ENCODE measurements at regions not wholly inside any gene's neighbourhood (a gene's known extent, or its start where the extent isn't known, plus 50 kb on each side); places are given as distances from the start of the nearest gene placed in this dataset.

DNA sequence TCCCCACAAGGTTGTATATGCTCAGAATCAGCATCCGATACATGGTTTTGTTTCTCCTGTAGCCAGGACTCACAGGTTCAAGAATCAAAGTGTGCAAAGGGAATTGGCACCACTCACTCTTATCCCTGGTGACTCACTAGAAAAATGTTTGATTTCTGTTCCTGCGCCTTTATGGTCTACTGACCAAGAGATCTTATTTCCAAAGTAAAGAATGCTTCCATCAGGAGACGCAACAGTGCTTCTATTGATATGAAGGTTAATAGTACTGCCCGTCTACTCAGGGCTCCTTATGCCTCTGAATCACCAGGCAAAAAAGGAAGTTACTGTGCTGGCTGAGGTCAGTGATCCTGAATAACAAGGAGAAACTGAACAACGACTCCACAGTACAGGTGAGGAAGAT lies 1392.0 kb upstream of the PRMT6 start:
- no peak for DNase-seq (ENCODE audit: low read depth)
- TF ChIP-seq, protein P1, sequence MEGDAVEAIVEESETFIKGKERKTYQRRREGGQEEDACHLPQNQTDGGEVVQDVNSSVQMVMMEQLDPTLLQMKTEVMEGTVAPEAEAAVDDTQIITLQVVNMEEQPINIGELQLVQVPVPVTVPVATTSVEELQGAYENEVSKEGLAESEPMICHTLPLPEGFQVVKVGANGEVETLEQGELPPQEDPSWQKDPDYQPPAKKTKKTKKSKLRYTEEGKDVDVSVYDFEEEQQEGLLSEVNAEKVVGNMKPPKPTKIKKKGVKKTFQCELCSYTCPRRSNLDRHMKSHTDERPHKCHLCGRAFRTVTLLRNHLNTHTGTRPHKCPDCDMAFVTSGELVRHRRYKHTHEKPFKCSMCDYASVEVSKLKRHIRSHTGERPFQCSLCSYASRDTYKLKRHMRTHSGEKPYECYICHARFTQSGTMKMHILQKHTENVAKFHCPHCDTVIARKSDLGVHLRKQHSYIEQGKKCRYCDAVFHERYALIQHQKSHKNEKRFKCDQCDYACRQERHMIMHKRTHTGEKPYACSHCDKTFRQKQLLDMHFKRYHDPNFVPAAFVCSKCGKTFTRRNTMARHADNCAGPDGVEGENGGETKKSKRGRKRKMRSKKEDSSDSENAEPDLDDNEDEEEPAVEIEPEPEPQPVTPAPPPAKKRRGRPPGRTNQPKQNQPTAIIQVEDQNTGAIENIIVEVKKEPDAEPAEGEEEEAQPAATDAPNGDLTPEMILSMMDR (IDR thresholded peaks at IDR 0.05; ENCODE audit: low read length, missing control alignments) = no peak
- no peak overlapping the region for H3K4me3 ChIP-seq (replicated peaks; ENCODE audit: low read depth, low read length)

DNA sequence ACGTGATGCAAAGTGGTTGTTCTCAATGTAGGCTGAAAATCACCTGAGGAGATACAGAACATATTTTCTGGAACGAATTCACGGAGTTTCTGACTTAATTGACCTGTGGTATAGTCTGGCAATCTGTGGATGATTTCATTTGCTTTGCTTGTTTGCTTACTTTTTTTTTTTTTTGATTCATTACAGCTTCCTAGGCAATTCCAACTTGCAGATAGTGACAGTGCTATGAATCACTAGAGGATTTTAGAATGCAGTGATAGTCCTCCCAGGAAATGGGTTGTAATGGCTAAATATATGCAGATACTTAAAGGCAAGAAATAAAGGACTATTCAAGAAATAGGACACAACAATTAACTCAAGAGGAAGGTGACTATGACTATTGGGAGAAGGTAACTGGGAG lies 1378.1 kb upstream of the PRMT6 start:
- no peak overlapping the region for H3K4me3 ChIP-seq (replicated peaks; ENCODE audit: low read depth, low read length)
- DNase-seq (ENCODE audit: low read depth) = no peak
- TF ChIP-seq, protein P1 (IDR thresholded peaks at IDR 0.05; ENCODE audit: low read length, missing control alignments) = no peak

DNA sequence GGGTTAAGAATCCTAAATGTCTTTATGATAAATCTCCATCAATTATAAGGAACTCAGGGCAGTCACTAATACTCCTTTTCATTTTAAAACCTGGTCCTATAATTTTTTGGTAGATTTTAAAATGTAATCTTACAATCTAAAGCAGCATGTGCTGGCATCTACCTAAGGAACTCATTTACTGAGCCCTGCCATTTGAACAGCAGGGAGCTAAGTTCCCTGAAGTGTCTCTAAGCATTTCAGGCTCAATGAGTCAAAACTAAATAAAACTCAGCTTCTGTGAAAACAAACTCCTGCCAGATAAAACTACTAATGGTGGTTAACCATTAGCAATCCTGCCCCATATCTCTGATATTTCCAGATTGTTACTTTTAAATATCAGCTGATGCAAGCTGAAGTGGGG lies 1371.8 kb upstream of the PRMT6 start:
- no peak for DNase-seq (ENCODE audit: low read depth)
- TF ChIP-seq, protein P1 (IDR thresholded peaks at IDR 0.05; ENCODE audit: low read length, missing control alignments) = no peak
- no peak overlapping the region for H3K4me3 ChIP-seq (replicated peaks; ENCODE audit: low read depth, low read length)

DNA sequence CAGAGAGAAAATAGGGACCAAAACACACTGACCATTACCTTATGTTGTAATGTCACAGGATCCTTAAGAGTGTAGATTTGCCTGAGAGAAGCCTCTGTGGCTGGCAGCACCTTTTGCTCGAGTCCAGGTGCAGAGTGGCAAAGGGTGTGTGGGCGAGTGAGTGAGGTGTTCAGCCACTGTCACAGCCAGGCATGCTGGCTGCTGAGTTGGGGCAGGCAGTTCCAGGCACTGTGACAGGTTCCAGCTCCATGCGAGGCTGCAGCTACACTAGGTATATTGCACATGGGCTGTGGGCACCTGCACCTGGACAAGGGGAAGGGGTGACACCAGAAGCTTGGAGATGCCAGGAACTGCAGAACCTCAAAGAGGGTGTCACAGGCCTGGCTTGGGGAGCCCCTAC lies 1370.4 kb upstream of the PRMT6 start:
- H3K4me3 ChIP-seq (replicated peaks; ENCODE audit: low read depth, low read length) = no peak overlapping the region
- DNase-seq (ENCODE audit: low read depth) = no peak
- TF ChIP-seq, protein P1 (IDR thresholded peaks at IDR 0.05; ENCODE audit: low read length, missing control alignments) = no peak

DNA sequence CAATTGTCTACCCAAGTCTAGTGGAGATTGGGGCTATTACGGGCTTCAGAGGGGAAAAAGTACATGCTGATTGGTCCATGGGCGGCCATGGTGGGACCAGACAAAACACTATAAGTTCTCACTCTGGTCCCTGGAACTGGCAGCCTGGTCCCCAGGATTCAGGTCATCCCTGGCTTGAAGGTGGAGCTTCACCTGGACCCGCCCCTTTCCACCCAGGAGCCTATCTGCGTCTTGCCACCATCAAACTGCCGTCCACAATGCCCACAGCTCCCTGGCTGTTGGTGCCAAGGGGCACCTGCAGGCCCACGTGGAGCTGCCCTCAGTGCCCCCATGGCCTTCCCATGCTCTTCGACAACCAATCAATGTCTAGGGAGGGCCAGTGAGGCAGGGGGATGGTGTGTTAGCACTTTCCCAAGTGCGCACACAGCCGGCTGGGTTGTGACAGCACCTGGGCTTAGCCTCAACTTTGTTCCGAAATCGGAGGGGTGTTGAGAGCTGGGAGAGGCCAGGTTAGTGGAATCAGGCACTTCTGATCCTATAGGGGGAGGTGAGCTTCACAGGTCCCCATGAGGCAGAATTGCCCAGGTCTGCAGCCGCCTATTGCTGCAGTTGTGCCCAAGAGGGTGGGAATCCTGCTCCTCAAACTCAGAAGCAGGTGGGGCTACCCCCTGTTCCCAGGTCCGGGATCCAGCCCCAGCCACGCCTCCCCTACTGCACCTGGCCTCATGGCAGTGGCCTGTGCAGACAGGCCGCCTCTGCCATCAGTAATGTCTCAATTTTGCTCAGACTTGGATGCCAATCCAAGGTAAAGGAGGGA lies 1369.4 kb upstream of the PRMT6 start:
- TF ChIP-seq, protein P1 (IDR thresholded peaks at IDR 0.05; ENCODE audit: low read length, missing control alignments) = no peak
- no peak for DNase-seq (ENCODE audit: low read depth)
- H3K4me3 ChIP-seq (replicated peaks; ENCODE audit: low read depth, low read length) = no peak overlapping the region

DNA sequence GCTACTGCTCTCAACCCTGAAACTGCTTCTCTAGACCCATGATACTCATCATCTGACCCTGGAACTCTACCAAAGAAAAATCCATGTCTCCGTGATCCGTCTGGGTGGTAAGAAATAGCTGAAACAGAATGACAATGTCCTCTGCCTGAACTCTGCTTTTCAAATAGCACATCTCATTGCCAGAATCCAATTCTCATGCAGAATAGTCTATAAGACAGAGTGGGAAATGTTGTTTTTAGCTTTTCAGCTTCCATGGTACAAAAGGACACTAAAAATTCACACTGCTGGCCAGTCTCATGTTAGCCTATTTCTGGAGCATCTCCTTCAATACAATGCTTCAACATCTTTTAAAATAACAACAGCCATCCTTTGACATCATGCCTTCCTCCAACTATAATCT lies 1355.8 kb upstream of the PRMT6 start:
- TF ChIP-seq, protein P1 (IDR thresholded peaks at IDR 0.05; ENCODE audit: low read length, missing control alignments) = no peak
- no peak for DNase-seq (ENCODE audit: low read depth)
- H3K4me3 ChIP-seq (replicated peaks; ENCODE audit: low read depth, low read length) = no peak overlapping the region

DNA sequence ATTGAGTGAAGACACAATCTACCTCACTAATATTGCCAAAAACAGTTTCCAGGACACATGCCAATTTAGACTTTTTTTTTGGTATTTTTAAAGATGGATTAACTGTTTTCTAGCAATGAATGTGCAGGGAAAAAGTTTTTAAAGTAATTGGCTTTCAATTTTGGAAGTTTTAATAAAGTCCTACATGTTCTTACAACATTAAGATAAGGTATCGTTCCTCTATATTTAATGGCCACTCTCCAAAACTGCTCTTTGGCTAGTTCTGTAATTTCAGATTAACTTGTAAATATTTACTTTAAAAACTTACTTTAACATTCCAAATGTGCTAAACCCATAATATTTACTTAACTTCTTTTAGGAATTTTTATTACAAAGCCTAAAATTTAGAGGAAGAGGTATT lies 1332.2 kb upstream of the PRMT6 start:
- H3K4me3 ChIP-seq (replicated peaks; ENCODE audit: low read depth, low read length) = no peak overlapping the region
- TF ChIP-seq, protein P1 (IDR thresholded peaks at IDR 0.05; ENCODE audit: low read length, missing control alignments) = no peak
- no peak for DNase-seq (ENCODE audit: low read depth)
